Activated CD4-positive, alpha-beta memory T cell treated with anti-CD3 and anti-CD28 coated beads, Interleukin-2, amount 10 ng/mL, durations not matched to agents 7 days and 5 days (primary cell): ENCODE measurements at regions not wholly inside any gene's neighbourhood (a gene's known extent, or its start where the extent isn't known, plus 50 kb on each side); places are given as distances from the start of the nearest gene placed in this dataset.

Experiments used
- CTCF ChIA-PET: fragments of 350-600 bp; sonication (Branson Sonifier 250); formaldehyde crosslinking; loops from one replicate; lab custom pipeline; 2021; ENCODE audit warnings: antibody characterized with exemption, inconsistent platforms; lab: Charles Lee
- POLR2A ChIA-PET: fragments of 350-600 bp; sonication (Branson Sonifier 250); formaldehyde crosslinking; loops from one replicate; lab custom pipeline; 2021; ENCODE audit warnings: antibody characterized with exemption; lab: Charles Lee
- DNase-seq: peaks from one replicate; pipeline ENCODE4 v3.0.0-alpha.2; 2020
- H3K27ac Mint-ChIP-seq: one replicate; pipeline ENCODE4 v1.8.0; 2021; ENCODE audit warnings: mild to moderate bottlenecking, mixed read lengths
- H3K27me3 Mint-ChIP-seq: one replicate; pipeline ENCODE4 v1.8.0; 2021; ENCODE audit warnings: mixed read lengths
- H3K36me3 Mint-ChIP-seq: one replicate; pipeline ENCODE4 v1.8.0; 2021; ENCODE audit warnings: low read depth, mixed read lengths
- H3K4me1 Mint-ChIP-seq: one replicate; pipeline ENCODE4 v1.8.0; 2021; ENCODE audit warnings: mixed read lengths
- H3K4me3 Mint-ChIP-seq: one replicate; pipeline ENCODE4 v1.8.0; 2021; ENCODE audit warnings: mild to moderate bottlenecking, mixed read lengths
- H3K9me3 Mint-ChIP-seq: one replicate; pipeline ENCODE4 v1.8.0; 2021; ENCODE audit warnings: mixed read lengths

DNA sequence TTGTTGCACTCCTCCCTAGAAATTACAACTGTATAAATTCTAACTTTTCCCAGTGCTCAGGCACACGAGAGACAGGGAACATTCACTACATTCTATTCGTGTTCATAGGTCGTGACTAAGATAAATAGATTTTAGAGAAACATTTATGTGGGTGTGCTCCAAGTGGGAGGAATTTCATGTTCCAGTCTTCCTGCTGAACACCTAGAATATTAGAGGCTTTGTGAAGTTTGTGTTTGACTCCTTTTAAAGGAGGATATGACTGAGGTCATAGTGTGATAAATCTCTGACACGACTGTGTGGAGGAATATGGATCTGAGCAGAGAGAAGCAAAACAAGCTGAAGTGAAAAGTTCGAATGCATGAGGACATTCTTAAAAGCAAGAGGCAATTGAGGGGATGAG lies 355.3 kb downstream of the ZSWIM6 start:
- POLR2A ChIA-PET: no interaction called here
- no peak overlapping the region for H3K4me3 Mint-ChIP-seq
- no peaks in the 10 kb centered on the region for H3K4me1 Mint-ChIP-seq
- no peak for DNase-seq
- CTCF ChIA-PET: no interaction called here
- peaks cover 13% of the 10 kb centered on the region for H3K27me3 Mint-ChIP-seq
- no peak overlapping the region for H3K27ac Mint-ChIP-seq
- no peaks in the 10 kb centered on the region for H3K36me3 Mint-ChIP-seq
- H3K9me3 Mint-ChIP-seq: no peaks in the 10 kb centered on the region

DNA sequence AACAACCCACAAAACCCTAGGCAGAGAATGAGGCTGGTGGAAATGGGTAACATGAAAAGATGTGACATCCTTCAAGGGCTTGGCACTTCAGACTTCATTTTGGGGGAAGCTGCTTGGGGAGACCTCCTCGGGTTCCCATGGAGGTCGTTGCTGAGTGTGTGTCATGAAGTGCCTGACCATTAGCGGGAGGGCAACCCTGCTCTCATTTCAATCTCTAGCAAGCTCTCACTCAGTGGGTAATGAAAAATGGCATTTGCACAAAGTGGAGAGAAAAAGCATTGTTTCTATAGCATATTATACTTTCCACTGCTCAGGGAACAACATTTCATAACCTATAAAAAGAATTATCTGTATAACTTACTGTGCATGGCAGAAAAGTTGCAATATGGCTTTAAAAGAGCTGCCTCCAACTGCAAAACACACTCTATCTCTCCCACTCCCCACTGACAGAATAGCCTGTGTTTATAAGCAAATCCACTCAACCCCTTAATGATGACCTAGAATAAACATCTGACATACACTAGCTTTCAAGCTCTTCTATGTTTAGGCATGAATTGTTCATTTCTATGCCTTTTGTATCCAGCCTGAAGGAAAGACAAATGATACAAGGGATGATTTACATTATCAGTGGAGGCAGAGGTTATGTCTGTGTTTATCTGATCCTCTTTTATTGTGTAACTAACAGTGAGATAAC lies 357.2 kb downstream of the ZSWIM6 start:
- Mint-ChIP-seq H3K27ac (no peak overlapping the region), H3K4me3 (no peak overlapping the region), H3K9me3 (no peaks in the 10 kb centered on the region), H3K36me3 (no peaks in the 10 kb centered on the region), H3K4me1 (no peaks in the 10 kb centered on the region), H3K27me3 (peaks cover 13% of the 10 kb centered on the region)
- no peak for DNase-seq
- ChIA-PET CTCF (no interaction called here), POLR2A (no interaction called here)

DNA sequence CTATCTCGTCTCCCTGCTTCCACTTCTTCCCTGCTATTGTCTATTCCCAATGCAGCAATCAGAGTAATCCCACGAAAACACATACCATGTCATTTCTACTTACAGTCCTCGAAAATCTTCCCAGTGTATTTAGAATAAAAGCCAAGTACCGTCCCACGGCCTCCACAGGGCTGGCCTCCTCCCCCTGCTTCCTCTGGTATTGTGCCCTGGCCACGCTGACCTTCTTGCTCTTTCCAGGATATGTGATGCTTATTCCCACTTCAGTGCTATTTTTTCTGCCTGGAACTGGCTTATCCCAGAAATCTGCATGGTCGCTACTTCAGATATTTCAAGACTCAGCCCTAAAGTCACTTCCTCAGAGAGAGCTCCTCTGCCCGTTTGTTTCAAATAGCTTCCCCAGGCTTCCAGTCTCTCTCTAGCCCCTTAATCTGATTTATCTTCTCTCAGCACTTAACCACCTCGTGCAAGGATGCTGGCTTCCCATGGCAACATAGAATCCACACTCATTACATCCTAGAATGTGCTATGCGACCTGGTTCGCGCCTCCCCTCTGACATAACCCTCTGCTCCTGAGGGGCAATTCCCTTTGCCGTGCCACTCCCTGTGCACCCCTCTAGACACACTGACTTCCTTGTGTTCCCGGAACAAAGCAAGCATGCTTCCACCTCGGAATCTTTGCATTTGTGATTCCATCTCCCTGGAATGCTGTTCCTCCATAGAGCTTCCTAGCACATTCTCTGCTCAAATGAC lies 365.9 kb downstream of the ZSWIM6 start:
- ChIA-PET CTCF (no interaction called here), POLR2A (no interaction called here)
- Mint-ChIP-seq H3K27ac (no peak overlapping the region), H3K36me3 (no peaks in the 10 kb centered on the region), H3K4me3 (no peak overlapping the region), H3K9me3 (no peaks in the 10 kb centered on the region), H3K4me1 (no peaks in the 10 kb centered on the region), H3K27me3 (peaks cover 2% of the 10 kb centered on the region)
- no peak for DNase-seq

DNA sequence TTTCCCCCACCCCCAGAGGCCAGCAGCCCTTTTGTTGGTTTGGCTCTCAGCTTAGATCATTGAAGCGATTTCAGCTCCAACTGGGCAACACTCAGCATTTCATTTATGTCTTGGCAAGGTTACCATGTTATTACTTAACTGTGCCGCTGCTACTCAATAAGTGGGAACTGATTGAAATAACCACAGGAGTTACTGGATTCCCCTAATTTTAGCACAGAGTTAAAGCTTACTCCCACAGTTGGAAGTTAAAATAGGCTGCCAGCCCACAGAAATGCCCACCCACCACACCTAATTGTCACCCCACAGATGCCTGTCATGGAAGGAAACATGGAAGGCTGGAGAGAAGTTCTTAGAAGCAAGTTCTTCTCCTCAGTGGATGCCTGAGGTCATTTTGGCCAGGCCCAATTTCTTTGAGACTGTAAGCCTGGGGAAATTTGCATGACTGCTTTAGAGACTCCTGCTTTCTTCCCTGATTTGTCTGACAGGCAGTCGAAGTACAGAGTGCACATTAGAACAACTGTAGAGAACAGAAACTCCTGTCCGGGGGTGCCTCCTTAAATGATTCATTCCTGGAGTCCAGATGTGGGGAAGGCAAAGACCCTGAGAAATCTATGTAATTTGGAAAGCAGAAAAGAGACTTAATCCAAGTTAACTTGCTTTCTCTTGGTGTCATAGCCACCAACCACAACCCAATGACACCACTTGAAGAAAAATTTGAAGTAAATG lies 370.0 kb downstream of the ZSWIM6 start:
- POLR2A ChIA-PET: no interaction called here
- H3K4me3 Mint-ChIP-seq: no peak overlapping the region
- DNase-seq: no peak
- H3K36me3 Mint-ChIP-seq: no peaks in the 10 kb centered on the region
- H3K27me3 Mint-ChIP-seq: peaks cover 1% of the 10 kb centered on the region
- CTCF ChIA-PET: no interaction called here
- H3K9me3 Mint-ChIP-seq: no peaks in the 10 kb centered on the region
- no peaks in the 10 kb centered on the region for H3K4me1 Mint-ChIP-seq
- no peak overlapping the region for H3K27ac Mint-ChIP-seq

DNA sequence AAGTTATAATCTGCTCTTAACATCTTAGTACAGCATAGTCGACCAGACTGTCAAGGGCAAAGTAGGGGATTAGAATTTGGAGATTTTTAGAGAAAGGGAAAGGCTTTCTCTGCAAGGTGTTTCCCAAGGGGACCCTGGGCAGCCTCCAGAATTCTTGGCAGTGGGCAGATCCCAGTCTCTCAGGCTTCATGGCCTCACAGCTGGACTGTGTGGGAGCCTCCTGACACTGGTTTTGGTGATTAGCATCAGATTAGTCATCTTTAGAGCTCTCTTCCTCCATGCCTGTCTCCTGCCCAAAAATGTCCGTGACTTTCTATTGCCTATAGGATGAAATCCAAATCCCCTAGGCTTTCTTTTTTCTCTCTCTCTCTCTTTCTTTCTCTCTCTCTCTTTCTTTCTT lies 370.7 kb downstream of the ZSWIM6 start:
- POLR2A ChIA-PET: no interaction called here
- no peak for DNase-seq
- H3K4me3 Mint-ChIP-seq: no peak overlapping the region
- CTCF ChIA-PET: no interaction called here
- no peaks in the 10 kb centered on the region for H3K9me3 Mint-ChIP-seq
- peaks cover 1% of the 10 kb centered on the region for H3K27me3 Mint-ChIP-seq
- no peak overlapping the region for H3K27ac Mint-ChIP-seq
- no peaks in the 10 kb centered on the region for H3K4me1 Mint-ChIP-seq
- H3K36me3 Mint-ChIP-seq: no peaks in the 10 kb centered on the region

DNA sequence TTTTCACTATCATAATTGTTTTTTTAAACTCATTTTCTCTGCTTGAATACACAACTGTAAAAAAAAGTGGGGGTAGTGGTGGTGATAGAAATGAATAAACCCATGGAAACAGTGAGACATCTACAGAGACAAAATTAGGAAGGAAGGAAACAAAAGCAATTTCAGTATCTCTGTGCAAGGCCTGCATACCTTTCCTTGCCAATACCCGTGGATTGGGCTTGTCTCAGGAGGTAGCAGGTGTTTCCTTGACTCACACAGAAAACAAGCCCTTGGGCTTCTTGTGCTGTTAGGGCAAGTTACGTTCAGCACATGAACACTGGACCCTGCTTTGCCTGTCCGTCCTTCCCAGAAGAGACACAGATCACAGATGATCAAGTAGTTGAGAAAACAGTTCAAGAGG lies 372.2 kb downstream of the ZSWIM6 start:
- POLR2A ChIA-PET: no interaction called here

DNA sequence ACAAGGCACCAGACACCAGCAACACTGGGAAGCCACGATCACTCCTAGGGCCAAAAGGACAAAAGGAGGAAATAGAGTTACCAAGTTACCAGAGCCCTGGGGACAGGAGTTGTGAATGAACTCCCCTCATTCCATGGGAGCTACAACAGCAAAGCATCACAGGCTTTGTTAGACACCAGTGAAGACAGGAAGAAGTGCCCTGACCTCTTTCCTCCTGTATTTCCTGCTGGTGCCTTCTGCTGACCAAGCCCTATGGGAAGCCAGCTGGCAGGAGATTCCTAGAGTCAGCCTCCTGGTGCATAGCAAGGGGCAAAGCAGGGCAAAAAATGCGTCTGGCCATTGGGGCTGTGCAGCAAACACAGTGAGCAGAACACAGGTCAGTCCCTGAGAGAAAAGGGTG lies 374.7 kb downstream of the ZSWIM6 start:
- no peak overlapping the region for H3K27ac Mint-ChIP-seq
- DNase-seq: no peak
- H3K4me1 Mint-ChIP-seq: no peaks in the 10 kb centered on the region
- no peak overlapping the region for H3K4me3 Mint-ChIP-seq
- no peaks in the 10 kb centered on the region for H3K36me3 Mint-ChIP-seq
- POLR2A ChIA-PET: no interaction called here
- CTCF ChIA-PET: no interaction called here
- peaks cover 3% of the 10 kb centered on the region for H3K9me3 Mint-ChIP-seq
- H3K27me3 Mint-ChIP-seq: peaks cover 1% of the 10 kb centered on the region

More for the DNA sequence above, 372.2 kb downstream of the ZSWIM6 start:
- DNase-seq: no peak
- H3K4me1 Mint-ChIP-seq: no peaks in the 10 kb centered on the region
- no peak overlapping the region for H3K27ac Mint-ChIP-seq
- no peak overlapping the region for H3K4me3 Mint-ChIP-seq
- no peaks in the 10 kb centered on the region for H3K9me3 Mint-ChIP-seq
- no peaks in the 10 kb centered on the region for H3K36me3 Mint-ChIP-seq
- H3K27me3 Mint-ChIP-seq: peaks cover 1% of the 10 kb centered on the region
- CTCF ChIA-PET: no interaction called here

DNA sequence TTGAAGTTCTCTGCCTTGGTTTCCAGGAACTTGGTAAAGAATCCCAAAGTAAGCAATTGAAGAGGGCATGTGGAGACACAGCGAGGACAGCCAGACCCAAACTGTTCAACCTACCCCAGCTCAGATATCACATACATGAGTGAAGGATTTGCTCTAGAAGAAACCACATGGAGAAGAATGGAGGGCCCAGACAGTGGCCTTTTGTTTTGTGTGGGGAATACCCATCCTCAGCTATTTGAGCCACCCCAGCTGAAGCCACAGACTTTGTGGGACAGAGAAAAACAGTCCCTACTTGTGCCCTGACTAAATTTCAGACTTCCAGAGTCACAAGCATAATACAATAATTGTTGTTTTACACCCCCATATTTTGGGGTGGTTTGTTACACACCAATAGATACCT lies 387.1 kb downstream of the ZSWIM6 start:
- no peaks in the 10 kb centered on the region for H3K4me1 Mint-ChIP-seq
- H3K27ac Mint-ChIP-seq: no peak overlapping the region
- ChIA-PET POLR2A (no interaction called here), CTCF (no interaction called here)
- no peaks in the 10 kb centered on the region for H3K27me3 Mint-ChIP-seq
- no peaks in the 10 kb centered on the region for H3K9me3 Mint-ChIP-seq
- H3K36me3 Mint-ChIP-seq: no peaks in the 10 kb centered on the region
- no peak overlapping the region for H3K4me3 Mint-ChIP-seq
- no peak for DNase-seq

DNA sequence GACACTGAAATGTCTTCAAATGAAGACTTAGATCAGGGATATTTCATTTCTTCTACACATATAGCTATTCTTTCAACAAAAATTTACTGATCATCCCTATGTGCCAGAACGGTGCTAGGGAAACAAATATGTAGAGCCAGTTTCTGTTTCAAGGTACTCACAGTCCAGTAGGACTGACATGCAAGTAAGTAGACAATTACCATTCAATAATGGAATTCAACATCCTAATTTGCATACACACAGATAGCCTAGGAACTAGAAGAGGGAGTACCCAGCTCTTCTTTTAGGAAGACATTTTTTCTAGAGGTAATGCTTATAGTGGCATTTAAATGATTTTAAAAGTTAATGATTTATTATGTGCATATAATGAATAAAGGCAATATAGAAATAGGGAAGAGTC lies 388.8 kb downstream of the ZSWIM6 start:
- H3K27ac Mint-ChIP-seq: no peak overlapping the region
- H3K36me3 Mint-ChIP-seq: no peaks in the 10 kb centered on the region
- H3K4me3 Mint-ChIP-seq: no peak overlapping the region
- H3K27me3 Mint-ChIP-seq: no peaks in the 10 kb centered on the region
- H3K4me1 Mint-ChIP-seq: no peaks in the 10 kb centered on the region
- POLR2A ChIA-PET: no interaction called here
- no peaks in the 10 kb centered on the region for H3K9me3 Mint-ChIP-seq
- DNase-seq: no peak
- CTCF ChIA-PET: no interaction called here

DNA sequence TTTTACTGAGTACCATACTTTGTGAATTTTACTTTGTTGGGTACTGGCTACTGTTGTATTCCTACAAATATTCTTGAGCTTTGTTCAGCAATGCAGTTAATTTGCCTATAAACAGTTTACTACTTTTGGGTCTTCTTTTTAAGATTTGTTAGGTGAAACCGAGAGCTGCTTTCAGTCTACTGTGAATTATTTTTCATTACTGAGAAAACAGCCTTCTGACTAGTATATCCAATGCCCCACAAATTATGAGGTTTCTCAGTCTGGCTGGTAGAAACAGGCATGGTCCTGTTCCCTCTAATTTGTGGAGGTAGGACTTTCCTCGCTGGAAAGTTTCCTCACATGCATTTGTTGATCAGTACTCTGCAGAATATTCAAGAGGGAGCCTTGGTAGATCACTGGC lies 392.0 kb downstream of the ZSWIM6 start:
- Mint-ChIP-seq H3K4me3 (no peak overlapping the region), H3K9me3 (no peaks in the 10 kb centered on the region), H3K27ac (no peak overlapping the region), H3K27me3 (no peaks in the 10 kb centered on the region), H3K36me3 (no peaks in the 10 kb centered on the region), H3K4me1 (no peaks in the 10 kb centered on the region)
- ChIA-PET POLR2A (no interaction called here), CTCF (no interaction called here)
- no peak for DNase-seq

DNA sequence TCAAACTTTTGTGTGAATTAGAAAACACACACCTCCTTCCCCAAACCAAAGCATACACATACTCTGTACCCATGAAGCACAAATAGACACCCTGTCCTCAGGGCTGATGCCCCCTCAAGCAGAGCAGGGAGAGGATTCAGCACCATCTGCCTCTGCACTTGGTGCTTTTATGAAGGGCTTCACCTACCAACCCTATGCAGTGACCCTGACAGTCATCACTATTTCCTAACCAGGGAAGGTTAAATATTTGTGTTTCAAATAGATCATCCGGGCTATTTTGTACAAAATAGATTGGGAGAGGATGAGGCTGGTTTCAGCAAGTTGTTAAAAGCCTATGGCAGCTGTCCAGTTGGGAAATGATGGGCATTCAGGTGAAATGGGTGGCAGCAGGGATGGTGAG lies 396.2 kb downstream of the ZSWIM6 start:
- ChIA-PET CTCF (no interaction called here), POLR2A (no interaction called here)
- H3K36me3 Mint-ChIP-seq: no peaks in the 10 kb centered on the region

DNA sequence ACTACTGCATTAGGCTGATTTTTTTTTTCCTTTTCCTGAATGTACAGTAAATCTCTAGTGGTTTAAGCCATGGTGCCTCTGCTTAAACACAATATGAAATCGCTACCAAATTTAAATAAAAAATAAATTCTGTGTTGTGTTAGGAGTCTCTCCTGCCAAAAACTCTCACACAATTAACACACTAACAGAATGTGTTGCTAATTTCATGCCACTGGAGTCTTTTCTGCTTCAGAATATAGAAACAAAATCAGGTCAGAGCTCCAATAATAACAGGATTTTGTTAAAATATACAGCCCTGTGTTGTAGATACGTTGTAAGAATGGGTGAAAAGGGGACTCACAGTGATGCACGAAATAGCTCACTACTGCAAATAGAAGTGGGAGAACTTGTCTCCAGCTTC lies 398.8 kb downstream of the ZSWIM6 start:
- ChIA-PET CTCF (no interaction called here), POLR2A (no interaction called here)
- Mint-ChIP-seq H3K27ac (no peak overlapping the region), H3K27me3 (peaks cover 4% of the 10 kb centered on the region), H3K4me1 (no peaks in the 10 kb centered on the region), H3K36me3 (no peaks in the 10 kb centered on the region), H3K4me3 (no peak overlapping the region), H3K9me3 (peaks cover 3% of the 10 kb centered on the region)
- no peak for DNase-seq

More for the DNA sequence above, 396.2 kb downstream of the ZSWIM6 start:
- Mint-ChIP-seq H3K27ac (no peak overlapping the region), H3K4me3 (no peak overlapping the region), H3K4me1 (no peaks in the 10 kb centered on the region), H3K9me3 (peaks cover 3% of the 10 kb centered on the region), H3K27me3 (peaks cover 4% of the 10 kb centered on the region)
- no peak for DNase-seq

DNA sequence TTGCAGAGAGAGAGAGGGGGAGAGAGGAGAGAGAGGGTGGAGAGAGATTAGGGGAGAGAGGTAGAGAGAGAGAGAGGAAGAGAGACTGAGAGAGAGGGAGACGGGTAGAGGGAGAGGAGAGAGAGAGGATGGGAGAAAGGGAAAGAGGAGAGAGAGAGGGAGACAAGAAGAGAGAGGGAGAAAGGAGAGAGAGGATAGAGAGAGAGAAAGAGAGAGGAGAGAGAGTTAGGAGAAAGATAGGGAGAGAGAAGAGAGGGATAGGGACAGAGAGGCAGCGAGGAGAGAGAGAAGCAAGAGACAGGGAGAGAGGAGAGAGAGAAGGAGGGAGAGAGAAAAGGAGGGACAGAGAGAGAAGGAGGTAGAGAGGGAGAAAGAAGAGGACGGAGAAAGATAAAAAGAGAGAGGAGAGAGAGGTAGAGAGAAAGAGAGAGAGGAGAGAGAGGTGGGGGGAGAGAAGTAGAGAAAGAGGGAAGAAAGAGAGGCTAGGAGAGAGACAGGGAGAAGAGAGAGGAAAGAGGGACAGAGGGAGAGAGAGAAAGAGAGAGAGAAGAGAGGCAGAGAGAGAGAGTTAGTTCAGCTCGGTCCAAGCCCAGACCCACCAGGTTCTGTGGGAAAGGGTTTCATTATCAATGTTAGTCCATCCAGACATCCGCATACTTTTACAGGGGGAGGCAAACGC lies 399.3 kb downstream of the ZSWIM6 start:
- Mint-ChIP-seq H3K27ac (no peak overlapping the region), H3K4me1 (no peaks in the 10 kb centered on the region), H3K9me3 (peaks cover 3% of the 10 kb centered on the region), H3K27me3 (peaks cover 4% of the 10 kb centered on the region), H3K36me3 (no peaks in the 10 kb centered on the region), H3K4me3 (no peak overlapping the region)
- no peak for DNase-seq
- ChIA-PET POLR2A (no interaction called here), CTCF (no interaction called here)
